Thoracic aorta (tissue), 2 donors: ENCODE measurements at regions not wholly inside any gene's neighbourhood (a gene's known extent, or its start where the extent isn't known, plus 50 kb on each side); places are given as distances from the start of the nearest gene placed in this dataset.
"Not testable (repeated sequence)": the region's sequence is repeated elsewhere in the genome, so short reads cannot be mapped to it uniquely, and the experiment has no call there.

Experiments used
- ATAC-seq: fragments of 150-250 bp; one replicate; pipeline ENCODE4 v1.8.0; 2017; ENCODE audit warnings: low read depth; ENCODE audit not compliant: insufficient number of reproducible peaks, low FRiP score
- DNase-seq: peaks from one replicate; pipeline ENCODE4 v3.0.0-alpha.2; 2020; ENCODE audit warnings: low spot score
- H3K27ac ChIP-seq, 2 donors: fragments of 200-600 bp; sonication (generic); 1 replicate in 1 of 2; 2 replicates in 1 of 2; pipeline ENCODE4 v1.5.1; 2016; ENCODE audit warnings: mild to moderate bottlenecking in 2 of 2, moderate library complexity in 2 of 2
- H3K27me3 ChIP-seq: fragments of 200-600 bp; sonication (generic); replicated peaks from 2 replicates; pipeline ENCODE4 v1.6.0; 2016; ENCODE audit warnings: mild to moderate bottlenecking; ENCODE audit not compliant: insufficient read depth
- H3K36me3 ChIP-seq: fragments of 200-600 bp; sonication (generic); one replicate; pipeline ENCODE4 v1.5.1; 2016
- H3K4me1 ChIP-seq, 2 donors: fragments of 200-600 bp; sonication (generic); 1 replicate in 1 of 2; 2 replicates in 1 of 2; pipeline versions ENCODE4 v1.5.1 to v1.6.0; 2016; ENCODE audit warnings: low read depth in 2 of 2, mild to moderate bottlenecking in 1 of 2; ENCODE audit not compliant: control insufficient read depth in 1 of 2
- H3K4me3 ChIP-seq: fragments of 200-600 bp; sonication (generic); 2 replicates; pipeline ENCODE4 v1.5.1; 2016; ENCODE audit warnings: mild to moderate bottlenecking
- H3K9me3 ChIP-seq: fragments of 200-600 bp; sonication (generic); 2 replicates; pipeline ENCODE4 v1.5.1; 2016
- CTCF ChIP-seq: fragments of 200-600 bp; sonication (generic); IDR thresholded peaks from one replicate; pipeline ENCODE4 v1.5.1; 2019; ENCODE audit warnings: antibody characterized with exemption

GRCh38 chr17:21513012-21513570 is 136.9 kb downstream of the KCNJ12 start:
- Histone ChIP-seq H3K4me1 (peaks cover 0 to 13% of the 10 kb centered on the region in 2 donors), H3K9me3 (no peaks in the 10 kb centered on the region), H3K4me3 (peak overlapping the region; percentile 58), H3K27me3 (no peaks in the 10 kb centered on the region), H3K27ac (no peak overlapping the region), H3K36me3 (no peaks in the 10 kb centered on the region)
- DNase-seq = peak; percentile 25
- ATAC-seq = no peak
- peak; percentile 85 for TF ChIP-seq CTCF

GRCh38 chr17:21514567-21514966 is 138.4 kb downstream of the KCNJ12 start:
- H3K27me3 ChIP-seq, ATAC-seq, H3K36me3 ChIP-seq, DNase-seq, H3K4me3 ChIP-seq, H3K27ac ChIP-seq, H3K9me3 ChIP-seq: not testable (repeated sequence)
- H3K4me1 ChIP-seq = peaks cover 0 to 13% of the 10 kb centered on the region in 2 donors

- TF ChIP-seq CTCF = no peak
- Histone ChIP-seq H3K27me3 (no peaks in the 10 kb centered on the region), H3K4me3 (no peak overlapping the region), H3K9me3 (no peaks in the 10 kb centered on the region), H3K4me1 (no peaks in the 10 kb centered on the region), H3K27ac (no peak overlapping the region), H3K36me3 (no peaks in the 10 kb centered on the region)
- DNase-seq (no peak), ATAC-seq (no peak)
Measured at GRCh38 chr17:21517538-21518293, 141.6 kb downstream of the KCNJ12 start.

DNA sequence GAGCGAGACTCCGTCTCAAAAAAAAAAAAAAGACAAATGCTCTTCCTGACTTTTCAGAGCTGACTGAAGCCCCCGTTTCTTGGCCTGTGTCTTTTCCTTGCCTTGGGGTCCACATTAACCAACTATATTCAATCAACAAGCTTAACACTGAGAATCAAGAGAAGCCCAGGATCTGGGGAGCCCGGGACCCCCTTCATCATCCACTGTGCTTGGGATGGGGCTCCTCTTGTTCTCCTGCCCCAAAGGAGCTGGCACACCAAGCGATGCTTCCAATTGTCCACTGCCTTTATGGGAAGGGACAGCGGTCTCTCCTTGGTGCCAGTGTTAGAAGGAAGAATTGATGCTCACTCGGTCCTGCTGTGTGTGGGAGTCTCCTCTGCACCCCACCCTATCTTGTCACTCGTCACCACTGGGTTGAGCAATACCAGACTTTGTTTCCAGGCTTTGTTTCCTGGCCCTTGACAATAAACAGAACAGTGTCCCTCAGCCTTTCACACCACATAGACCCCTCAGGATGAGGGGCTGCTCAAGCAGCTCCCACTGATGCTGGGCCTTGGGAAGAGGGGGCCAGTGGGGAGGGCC is 146.7 kb downstream of the KCNJ12 start:
- no peak for TF ChIP-seq CTCF
- no peak for ATAC-seq
- no peaks in the 10 kb centered on the region for H3K9me3 ChIP-seq
- DNase-seq = no peak
- no peak overlapping the region for H3K4me3 ChIP-seq
- H3K4me1 ChIP-seq = no peaks in the 10 kb centered on the region
- H3K27me3 ChIP-seq = no peaks in the 10 kb centered on the region
- no peak overlapping the region for H3K27ac ChIP-seq
- H3K36me3 ChIP-seq = no peaks in the 10 kb centered on the region

DNA sequence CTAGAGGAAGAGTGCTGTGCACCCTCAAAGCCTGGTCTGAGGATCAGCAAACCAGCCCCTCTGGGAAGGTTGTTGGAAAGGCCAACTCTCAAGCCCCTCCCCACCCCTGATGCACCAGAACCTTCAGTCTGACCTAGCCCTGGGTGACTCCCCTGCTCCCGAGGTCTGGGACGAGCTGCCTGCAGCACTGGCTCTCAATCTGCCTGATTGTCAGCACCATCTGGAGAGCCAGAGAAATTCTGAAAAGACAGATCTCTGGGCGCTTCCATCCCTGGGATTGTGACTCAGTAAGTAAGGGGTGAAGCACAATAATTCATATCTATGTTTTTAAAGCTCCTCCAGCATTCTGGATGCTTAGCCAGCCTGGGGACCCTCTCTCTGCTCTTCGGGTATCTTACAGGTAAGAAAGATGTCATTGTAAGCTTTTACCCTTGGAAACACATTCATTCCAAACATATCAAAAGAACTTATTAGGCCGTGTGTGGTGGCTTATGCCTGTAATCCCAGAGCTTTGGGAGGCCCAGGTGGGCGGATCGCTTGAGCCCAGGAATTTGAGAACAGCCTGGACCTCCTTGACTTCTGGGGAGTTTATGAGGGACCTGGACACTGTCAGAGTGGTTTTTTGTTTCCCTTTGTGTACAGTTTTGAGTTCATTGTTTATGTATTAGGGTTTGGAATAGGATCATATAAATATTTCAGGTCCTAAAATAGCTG is 147.5 kb downstream of the KCNJ12 start:
- Histone ChIP-seq H3K36me3 (no peaks in the 10 kb centered on the region), H3K4me3 (no peak overlapping the region), H3K27ac (no peak overlapping the region), H3K9me3 (no peaks in the 10 kb centered on the region), H3K4me1 (no peaks in the 10 kb centered on the region), H3K27me3 (no peaks in the 10 kb centered on the region)
- no peak for ATAC-seq
- TF ChIP-seq CTCF = no peak
- no peak for DNase-seq
